AG08395 (cell line): ENCODE measurements at regions not wholly inside any gene's neighbourhood (a gene's known extent, or its start where the extent isn't known, plus 50 kb on each side); places are given as distances from the start of the nearest gene placed in this dataset.

Source experiments
- DNase-seq: peaks from one replicate; pipeline ENCODE4 v3.0.0; 2012; ENCODE audit warnings: mixed read lengths, low spot score

DNA sequence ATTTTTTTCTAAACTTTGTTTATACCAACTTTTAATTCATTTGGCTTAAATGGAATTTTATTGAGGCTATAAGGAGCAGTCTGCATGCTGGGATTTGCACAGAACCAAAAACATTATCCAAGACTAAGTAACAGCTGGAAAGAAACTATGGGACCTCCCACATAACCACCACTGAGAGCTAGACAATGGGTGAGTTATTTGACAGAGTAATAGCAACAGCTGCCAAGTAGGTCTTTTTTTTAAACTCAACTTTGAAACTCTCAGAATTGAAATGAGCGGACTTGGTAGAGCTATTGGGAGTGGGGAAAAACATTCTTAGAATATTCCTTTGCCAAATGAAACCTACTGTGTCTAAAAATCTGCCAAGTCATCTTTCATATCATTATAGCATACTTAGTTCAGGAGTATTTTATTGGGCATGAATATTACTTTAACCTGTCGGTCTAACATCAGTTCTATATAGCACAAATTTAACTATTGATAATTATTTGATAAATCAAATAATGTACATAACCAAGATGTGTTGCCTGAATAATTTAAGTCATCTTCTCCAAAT is 1428.0 kb downstream of the PCDH7 start:
- no peak for DNase-seq

DNA sequence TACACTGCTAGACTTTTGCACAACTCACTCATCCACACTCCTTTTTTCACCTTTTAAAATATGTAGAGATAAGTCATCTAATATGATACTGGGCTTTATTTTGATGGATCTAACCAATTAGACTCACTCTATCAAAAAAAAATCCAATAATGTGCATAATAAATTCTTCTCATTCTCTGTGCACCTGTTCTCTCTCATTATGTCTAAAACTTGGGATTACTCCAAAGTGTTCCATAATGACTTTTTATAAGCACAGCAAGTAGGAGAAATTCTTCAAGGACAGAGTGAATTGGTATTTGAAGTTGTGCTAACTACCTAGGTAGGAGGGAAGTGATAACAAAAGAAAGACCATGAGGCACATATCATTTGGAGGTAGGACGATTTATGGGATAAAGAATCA is 1438.8 kb downstream of the PCDH7 start:
- no peak for DNase-seq

DNA sequence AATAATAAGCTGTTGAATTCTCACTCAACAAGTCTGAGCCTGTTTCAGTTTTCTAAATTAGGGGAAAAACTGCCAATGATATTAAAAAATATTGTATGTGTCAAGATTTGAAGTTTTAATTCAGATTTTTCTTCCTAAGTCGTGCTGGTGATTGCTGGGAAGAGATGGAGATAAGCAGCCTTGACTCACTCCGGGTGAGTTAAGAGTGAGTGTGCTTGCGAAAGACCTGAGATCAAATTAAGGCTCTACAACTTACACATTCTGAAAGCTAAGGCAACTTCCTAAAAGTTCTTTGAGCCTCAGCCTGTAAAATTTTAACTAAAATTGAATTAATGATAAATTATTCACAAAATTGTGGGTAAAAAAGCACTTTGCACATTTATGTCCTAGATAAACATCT is 1441.2 kb downstream of the PCDH7 start:
- no peak for DNase-seq

DNA sequence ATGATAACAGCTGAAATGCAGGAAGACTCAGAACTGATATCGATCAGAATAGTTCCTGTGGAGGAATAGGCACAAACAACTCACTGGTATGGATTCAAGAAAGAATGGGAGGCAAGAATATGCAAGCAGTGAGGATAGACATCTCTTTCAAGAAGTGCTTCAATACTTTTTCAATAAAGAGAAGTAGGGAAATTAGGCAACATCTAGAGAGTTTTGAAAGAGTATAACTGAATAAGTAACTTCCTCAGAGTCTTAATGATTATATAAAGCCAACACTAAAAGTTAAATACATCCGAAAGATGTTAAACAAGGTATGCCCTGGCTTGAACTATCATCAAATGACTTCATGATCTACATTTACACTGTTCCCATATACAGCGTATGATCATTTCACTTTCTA is 1443.0 kb downstream of the PCDH7 start:
- DNase-seq: no peak

DNA sequence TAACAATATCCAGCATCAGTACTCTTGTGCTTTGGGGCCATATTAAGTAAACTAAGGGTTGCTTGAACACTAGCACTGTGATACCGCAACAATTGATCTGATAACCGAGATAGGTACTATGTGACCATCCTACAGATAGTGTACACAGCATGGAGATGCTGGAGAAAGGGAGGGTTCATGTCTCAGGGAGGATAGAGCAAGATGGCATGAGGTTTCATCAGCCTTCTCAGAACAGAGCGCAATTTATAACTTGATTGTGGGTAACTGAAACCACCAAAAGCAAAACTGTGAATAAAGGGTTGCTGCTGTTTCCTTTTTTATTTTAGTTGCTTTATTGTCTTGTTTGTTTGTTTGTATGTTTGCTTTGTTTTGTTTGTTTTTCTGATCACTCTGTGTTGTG is 1449.7 kb downstream of the PCDH7 start:
- no peak for DNase-seq

DNA sequence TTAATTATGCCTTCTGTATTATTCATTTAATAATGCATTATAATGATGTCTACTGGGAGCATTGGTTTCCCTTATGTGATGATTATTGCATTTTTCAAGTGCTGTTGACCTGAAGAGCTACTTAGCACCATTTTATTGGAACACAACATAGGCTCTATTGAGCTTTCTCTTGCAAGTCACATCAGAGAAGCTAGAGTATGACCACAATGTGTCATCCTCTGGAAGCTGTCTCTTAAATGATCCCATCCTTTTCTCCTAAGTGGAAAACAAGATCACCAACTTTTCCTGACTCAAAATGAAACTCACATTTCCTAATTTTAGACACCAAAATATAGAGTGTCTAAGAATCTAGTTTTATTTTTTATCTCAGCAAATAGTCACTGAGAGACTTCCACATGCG is 1451.9 kb downstream of the PCDH7 start:
- DNase-seq: peak; percentile 2

DNA sequence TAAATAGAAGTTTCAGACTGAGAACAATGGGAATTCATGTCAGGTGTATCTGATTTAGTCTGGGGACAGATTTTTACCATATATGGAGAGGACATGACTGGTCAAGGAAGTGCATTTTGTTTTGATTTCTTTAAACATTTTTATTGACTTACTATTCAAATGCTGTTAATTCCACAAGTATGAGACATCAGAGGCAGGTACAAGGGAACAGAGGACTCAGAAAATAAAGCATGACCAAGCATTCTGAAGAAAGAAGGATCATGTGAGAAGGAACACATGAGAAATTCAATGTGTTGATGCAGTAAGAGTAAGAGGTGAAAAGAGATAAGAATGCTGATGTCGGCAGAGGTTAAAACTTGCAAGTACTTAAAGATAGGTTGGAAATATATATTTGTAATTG is 1452.6 kb downstream of the PCDH7 start:
- DNase-seq: peak; percentile 1

DNA sequence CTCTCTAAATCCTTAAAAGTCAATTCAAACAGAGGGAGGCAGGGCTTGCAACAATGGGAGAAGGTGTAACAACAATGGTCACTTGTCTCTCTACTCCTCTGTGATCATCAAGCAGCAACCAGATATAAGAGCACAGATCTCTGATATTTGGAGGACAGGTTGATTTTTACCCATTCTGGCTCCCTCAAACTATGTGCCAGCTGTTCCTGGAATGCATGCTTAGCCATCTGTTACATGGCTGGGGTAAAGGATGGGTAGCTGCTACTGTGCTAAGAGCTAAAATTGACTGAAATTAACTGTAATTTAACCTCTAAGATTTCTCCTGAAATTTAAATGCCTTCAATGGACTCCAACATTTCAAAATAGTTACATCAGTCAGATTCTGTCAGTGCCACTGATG is 1459.9 kb downstream of the PCDH7 start:
- no peak for DNase-seq

DNA sequence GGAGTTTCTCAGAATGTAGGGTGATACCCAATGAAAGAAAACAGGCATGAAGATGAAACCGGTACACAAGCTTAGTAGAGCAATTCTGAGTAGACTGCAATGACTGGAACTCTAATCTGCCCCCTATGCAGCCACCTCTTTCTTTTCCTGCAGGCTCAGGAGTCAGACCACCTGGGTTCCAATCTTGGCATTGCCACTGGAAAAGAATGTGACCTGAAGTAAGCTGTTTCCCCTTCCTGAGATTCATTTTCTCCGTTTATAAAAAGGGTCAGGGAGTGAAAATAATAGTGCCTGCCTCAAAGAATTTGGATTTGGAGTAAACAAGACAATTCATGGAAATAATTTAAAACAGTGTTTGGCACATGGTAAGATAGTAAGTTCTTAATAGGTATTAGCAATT is 1464.0 kb downstream of the PCDH7 start:
- DNase-seq: no peak

DNA sequence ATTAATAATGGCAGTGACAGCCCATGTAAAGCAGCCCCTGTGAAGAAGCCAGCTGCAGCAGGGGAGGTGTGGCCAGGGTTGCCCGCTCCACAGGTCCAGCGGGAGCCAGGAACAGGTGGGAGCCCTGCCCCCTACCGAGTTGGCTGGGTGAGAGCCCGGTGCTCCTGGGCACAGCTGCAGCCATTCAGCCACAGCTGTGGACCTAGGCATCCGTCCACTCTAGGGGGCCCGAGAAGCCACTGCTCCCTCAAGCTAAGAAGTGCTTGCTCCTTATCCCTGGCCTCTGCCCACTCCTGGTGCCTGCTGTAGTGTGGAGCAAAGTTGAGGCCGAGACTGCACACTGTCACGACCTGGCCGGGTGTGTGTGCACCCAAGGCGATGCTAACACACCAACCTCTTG is 1469.0 kb downstream of the PCDH7 start:
- DNase-seq: no peak

DNA sequence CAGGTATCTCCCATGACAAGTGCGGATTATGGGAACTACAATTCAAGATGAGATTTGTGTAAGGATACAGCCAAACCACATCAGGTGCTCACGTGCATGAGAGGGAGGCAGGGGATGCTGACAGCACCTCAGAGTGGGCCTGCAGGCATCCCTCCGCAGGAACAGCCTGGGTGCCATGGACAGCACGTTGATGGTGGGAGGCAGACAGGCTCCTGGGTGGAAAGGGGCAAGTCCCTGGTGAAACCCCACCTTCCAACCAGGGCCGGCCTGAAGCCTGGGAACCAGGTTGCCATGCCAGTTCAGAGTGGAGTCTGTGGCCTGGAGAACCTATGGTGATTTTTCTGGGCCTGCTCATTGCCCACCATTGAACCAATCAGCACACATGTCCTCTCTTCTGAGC is 1469.6 kb downstream of the PCDH7 start:
- DNase-seq: no peak

DNA sequence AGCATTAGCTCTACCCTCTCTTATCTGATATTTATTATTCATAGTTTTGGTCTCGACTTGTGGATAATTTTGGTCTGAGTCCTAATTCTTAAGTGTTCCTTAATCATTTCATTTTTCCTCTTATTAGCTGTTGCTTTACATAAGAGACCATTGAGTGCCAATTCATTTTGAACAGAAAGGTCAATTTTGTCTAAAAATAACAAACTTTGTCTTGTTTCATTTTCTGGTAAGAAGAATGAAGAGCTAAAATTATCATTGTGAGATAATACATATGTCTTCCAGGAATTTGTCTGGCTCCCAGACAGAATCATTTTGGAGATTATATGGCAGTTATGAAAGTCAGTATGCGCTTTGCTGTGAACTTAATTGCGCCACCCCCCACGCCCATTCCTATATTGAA is 1471.8 kb downstream of the PCDH7 start:
- no peak for DNase-seq

DNA sequence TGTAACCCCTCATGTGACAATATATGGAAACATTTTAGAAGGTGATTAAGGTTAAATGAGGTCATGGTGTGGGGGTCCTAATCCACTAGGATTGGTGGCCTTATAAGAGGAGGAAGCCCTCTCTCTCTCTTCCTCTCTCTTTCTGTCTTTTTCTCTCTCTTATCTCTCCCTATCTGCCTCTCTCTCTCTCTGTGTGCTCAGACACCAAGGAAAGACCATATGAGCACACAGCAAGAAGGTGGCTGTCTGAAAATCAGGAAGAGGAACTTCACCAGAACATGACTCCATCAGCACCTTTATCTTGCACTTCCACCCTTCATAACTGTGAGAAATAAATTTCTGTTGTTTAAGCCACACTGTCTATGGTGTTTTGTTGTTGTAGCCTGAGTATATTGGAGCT is 1472.2 kb downstream of the PCDH7 start:
- no peak for DNase-seq

DNA sequence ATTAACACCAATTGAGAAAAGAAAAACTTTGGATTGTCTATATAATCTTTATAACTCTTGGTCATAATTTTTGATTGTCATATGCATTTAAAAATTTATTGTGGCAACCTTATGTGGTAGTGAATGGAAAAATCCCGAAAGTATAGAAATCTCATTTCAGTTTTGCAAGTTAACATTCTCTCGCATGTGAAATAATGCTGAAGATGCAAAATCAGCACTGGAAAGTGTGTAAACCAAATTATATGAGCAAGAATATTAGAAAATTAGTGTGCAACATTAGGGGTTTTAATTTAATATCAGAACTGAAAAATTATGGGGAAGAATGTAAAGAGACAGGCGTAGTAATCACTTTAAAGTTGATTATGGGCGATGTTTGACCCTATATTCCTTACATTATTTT is 1472.8 kb downstream of the PCDH7 start:
- DNase-seq: no peak

DNA sequence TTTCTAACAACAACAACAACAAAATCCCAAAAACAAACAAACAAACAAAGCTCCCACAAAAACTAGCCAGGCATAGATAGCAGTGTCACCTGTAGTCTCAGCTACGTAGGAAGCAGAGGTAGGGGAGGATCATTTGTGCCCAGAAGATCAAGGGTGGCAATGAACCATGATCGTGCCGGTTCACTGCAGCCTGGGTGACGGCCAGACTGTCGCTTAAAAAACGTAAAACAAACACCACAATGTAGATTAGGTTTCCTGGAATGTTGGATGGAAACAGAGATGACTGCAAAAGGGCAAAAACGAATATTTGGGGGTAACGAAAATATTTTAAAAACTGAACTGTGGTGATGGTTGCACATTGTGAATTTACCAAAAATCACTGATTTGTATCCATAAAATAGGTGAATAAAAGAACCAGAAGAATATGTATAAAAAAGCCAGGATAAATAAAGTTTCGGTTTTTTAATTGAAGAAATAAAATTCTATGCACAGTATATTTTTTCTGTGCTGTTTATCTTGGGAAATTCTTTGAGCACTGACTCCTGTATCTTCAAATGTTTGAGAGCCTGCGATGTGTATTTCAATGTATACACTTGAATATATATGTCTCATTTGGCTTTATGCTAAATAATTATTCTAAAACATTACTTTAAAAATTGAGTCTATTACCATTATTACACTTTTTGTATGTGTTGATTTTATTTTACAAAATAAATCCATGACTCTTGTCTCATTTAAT is 1477.0 kb downstream of the PCDH7 start:
- DNase-seq: no peak

DNA sequence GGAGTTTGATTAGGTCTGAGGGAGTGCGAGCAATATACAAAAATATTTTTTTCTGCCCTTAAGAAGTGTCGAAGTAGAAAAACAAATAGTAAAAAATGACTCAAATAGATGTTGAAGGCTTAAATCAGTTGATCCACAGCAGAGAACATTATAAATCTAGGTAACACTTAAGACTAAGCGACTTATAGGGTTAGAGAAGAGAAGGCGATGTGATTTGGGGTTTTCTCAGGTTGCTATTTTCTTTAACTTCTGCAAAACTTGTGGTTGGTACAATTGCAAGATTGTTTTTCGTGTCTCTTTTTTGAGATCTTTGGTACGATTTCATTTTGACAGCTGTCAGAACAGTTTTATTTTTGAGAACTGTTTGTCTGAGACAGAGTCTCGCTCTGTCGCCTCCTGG is 1479.5 kb downstream of the PCDH7 start:
- DNase-seq: no peak

DNA sequence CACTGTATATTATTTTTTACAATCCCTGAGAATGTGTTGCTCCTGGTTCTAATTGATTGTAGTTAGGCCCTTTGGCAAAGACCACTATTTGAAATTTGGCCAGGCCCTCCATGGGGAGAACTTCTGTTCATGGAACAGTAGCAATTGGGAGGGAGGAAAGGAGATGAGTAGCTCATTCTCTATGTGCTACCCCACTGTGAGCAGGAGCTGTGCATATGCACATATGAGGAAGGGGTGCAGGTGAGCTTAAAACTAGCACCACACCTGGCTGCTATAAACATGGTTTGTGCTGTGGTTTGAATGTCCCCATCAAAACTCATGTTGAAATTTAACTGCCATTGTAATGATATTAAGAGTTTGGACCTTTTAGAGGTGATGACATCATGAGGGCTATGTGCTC is 1483.2 kb downstream of the PCDH7 start:
- no peak for DNase-seq

DNA sequence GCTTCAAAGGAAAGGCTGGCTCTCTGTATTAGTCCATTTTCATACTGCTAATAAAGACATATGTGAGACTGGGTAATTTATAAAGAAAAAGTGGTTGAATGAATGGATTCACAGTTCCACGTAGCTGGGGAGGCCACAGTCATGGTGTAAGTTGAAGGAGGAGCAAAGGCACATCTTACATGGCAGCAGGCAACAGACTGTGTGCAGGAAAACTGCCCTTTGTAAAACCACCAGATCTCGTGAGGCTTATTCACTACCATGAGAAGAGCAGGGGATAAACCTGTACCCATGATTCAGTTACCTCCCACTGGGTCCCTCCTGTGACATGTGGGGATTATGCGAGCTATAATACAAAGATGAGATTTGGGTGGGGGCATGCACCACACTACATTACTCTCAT is 1486.6 kb downstream of the PCDH7 start:
- no peak for DNase-seq

DNA sequence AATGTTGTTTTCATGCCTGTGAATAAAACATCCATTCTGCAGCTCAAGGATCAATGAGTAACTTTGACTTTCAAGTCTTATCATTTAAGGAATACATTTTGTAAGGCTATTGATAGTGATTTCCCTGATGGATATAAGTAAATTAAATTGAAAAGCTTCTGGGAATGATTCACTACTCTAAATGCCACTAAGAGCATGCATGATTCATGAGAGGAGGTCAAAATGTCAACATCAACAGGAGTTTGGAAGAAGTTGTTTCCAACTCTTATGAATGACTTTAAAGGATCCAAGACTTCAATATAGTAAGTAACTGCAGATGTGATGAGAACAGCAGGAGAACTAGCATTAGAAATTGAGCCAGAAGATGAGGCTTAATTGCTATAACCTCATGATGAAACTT is 1487.3 kb downstream of the PCDH7 start:
- no peak for DNase-seq

DNA sequence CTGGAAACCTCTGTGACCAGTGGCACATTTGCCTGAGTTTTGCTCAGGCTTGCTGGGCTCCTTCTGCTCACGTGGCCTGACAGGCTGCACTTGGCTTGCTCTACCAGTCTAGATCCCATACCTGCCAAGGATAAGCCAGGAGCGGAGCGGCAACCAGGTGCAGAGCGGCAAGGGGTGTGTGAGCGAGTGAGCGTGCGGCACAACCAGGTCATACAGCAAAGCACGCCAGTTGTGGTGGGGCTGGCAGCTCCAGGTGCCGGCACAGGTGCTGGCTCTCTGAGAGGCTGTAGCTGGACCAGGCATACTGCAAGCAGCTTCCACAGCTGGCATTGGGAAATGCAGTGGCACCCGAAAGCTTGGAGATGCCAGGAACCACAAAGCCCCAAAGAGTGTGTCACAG is 1495.1 kb downstream of the PCDH7 start:
- no peak for DNase-seq

DNA sequence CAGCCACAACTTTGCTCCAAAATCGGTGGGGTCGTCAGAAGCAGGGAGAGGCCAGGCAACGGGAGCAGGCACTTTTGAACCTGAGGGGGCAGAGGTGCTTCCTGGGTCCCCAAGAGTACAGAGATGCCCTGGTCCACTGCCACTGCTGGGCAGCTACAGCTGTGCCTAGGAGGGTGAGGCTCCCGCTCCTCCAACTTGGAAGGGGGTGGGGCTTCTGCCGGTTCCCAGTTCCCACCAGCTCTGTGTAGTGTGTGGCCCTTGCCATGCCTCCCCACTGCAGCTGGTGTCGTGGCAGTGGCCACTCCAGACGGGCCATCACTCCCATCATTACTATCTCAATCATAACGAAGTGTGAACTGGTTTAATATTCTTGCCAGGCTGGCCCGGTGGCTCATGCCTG is 1496.3 kb downstream of the PCDH7 start:
- DNase-seq: no peak

DNA sequence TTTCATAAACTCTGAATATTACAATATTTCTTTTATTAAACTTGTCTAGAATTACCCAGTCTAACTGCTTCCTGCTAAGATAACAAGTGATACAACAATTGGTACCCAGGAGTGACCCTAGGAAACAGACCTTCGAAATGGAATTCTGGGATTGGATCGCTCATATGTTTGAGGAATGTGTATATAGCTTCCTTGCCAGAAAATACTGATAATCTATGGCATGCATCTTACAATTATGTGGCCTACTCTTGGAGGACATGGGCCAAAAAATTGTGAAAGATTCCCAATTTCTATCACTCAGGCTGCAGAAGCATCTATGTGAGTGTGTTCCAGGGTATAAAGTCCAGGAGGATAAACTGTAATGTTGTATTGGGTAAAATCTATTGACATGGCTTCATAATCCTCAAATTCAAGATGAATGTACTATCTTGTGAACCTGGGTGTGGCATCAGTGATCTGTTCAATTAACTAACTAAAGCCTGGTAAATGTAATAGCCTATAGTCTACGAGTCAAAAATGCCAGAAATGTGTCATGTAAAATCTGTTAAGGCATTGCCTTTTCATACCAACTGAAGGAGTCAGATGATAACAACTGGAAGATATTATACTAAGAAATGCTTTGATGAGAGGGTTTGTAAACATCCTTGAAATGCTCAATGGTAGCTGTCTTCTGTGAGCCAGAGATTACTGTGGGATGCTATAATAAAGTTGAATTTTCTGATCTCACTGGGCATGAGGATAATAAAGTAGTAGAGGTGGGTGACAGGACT is 1499.3 kb downstream of the PCDH7 start:
- DNase-seq: no peak

DNA sequence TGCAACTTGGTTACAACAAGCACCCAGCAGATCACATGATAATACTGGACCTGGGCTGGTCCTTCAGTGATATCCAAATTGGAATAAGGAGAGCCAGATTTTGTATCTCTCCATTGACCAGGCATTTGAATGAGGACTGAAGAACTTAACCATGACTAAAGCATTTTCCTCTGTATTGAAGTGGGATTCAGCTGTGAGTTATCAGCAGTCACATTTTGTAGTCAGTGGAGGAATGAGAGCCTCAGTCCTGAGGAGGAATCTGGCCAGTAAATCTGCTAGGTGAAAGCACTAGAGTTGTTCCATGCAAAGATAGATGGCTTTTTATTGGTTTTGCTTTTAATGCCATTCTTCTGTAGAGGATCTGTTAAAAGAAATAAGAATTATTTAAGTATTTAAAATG is 1506.0 kb downstream of the PCDH7 start:
- DNase-seq: peak; percentile 20

DNA sequence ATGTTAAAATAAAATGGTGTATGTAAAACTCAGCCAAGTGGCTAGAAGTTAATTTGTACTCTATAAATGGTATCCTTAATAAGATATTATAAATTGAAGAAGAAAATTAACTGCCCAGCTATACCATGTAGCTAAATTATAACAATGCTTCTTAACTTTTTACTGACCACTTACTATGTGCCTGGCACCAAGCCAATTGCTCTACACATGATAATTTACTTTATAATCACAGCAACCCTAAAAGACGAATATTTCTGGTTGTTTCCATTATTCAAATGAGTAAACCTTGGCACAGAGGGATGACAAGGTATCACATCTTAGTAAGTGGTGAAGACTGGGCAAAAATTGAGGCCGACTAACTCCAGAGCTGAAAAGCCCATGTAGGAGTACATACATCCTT is 1506.6 kb downstream of the PCDH7 start:
- DNase-seq: no peak
